ENCODE measurements at regions not wholly inside any gene's neighbourhood (a gene's known extent, or its start where the extent isn't known, plus 50 kb on each side); places are given as distances from the start of the nearest gene placed in this dataset.
"Not testable (repeated sequence)": the region's sequence is repeated elsewhere in the genome, so short reads cannot be mapped to it uniquely, and the experiment has no call there.

GRCh38 chr1:146853147-146853546 lies 85.0 kb upstream of the NBPF12 start:
- TF ChIP-seq POLR2A (IDR thresholded peaks at IDR 0.05; ENCODE audit: low read length); MYC (IDR thresholded peaks at IDR 0.05; ENCODE audit: borderline replicate concordance, low read length); ELK1 (IDR thresholded peaks at IDR 0.05; ENCODE audit: low read depth, low read length); RARB (CRISPR knock-in tag; IDR thresholded peaks at IDR 0.05); USF2 (IDR thresholded peaks at IDR 0.05); HDAC2 (IDR thresholded peaks at IDR 0.05); CHD2 (IDR thresholded peaks at IDR 0.05; ENCODE audit: low read length, partially characterized antibody); KDM5A (IDR thresholded peaks at IDR 0.05); CBX2 (IDR thresholded peaks at IDR 0.05; ENCODE audit: borderline replicate concordance, low read depth); NR3C1 (IDR thresholded peaks at IDR 0.05); RAD21 (conservative IDR thresholded peaks at IDR 0.05 in 1 of 2, IDR thresholded peaks at IDR 0.05 in 1 of 2); EP300 (IDR thresholded peaks at IDR 0.05); POLR2AphosphoS2 (conservative IDR thresholded peaks at IDR 0.05; ENCODE audit: low read length): not testable (repeated sequence)
- TF ChIP-seq, protein P1, sequence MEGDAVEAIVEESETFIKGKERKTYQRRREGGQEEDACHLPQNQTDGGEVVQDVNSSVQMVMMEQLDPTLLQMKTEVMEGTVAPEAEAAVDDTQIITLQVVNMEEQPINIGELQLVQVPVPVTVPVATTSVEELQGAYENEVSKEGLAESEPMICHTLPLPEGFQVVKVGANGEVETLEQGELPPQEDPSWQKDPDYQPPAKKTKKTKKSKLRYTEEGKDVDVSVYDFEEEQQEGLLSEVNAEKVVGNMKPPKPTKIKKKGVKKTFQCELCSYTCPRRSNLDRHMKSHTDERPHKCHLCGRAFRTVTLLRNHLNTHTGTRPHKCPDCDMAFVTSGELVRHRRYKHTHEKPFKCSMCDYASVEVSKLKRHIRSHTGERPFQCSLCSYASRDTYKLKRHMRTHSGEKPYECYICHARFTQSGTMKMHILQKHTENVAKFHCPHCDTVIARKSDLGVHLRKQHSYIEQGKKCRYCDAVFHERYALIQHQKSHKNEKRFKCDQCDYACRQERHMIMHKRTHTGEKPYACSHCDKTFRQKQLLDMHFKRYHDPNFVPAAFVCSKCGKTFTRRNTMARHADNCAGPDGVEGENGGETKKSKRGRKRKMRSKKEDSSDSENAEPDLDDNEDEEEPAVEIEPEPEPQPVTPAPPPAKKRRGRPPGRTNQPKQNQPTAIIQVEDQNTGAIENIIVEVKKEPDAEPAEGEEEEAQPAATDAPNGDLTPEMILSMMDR (IDR thresholded peaks at IDR 0.05), result not testable (repeated sequence)

Data from A549 (cell line).